RWPE2 (cell line): ENCODE measurements at regions not wholly inside any gene's neighbourhood (a gene's known extent, or its start where the extent isn't known, plus 50 kb on each side); places are given as distances from the start of the nearest gene placed in this dataset.
A peak's percentile ranks its signal among the peaks of the same experiment; 100 is the strongest.

ENCODE experiments used
- ATAC-seq: fragments of 200-7000 bp; cut with Tn5 transposase; 3 replicates; pipeline ENCODE4 v1.9.1; 2021; ENCODE audit warnings: low read depth
- DNase-seq: peaks from one replicate; pipeline ENCODE4 v3.0.0-alpha.2; 2020; ENCODE audit warnings: low spot score
- H3K27ac ChIP-seq: fragments of 450-650 bp; 2 replicates; pipeline ENCODE4 v1.5.1; 2017; ENCODE audit warnings: mild to moderate bottlenecking; ENCODE audit not compliant: poor library complexity, severe bottlenecking
- H3K27me3 ChIP-seq: fragments of 250-450 bp; sonication (Bioruptor Pico); 2 replicates; pipeline ENCODE4 v1.5.1; 2021; ENCODE audit warnings: mild to moderate bottlenecking, moderate library complexity; ENCODE audit not compliant: insufficient read depth, poor library complexity, severe bottlenecking
- H3K36me3 ChIP-seq: fragments of 250-450 bp; sonication (Bioruptor Pico); 2 replicates; pipeline ENCODE4 v1.5.1; 2020; ENCODE audit warnings: low read depth, mild to moderate bottlenecking, moderate library complexity
- H3K4me1 ChIP-seq: fragments of 250-450 bp; sonication (Bioruptor Pico); 2 replicates; pipeline ENCODE4 v1.5.1; 2021; ENCODE audit warnings: mild to moderate bottlenecking, moderate library complexity; ENCODE audit not compliant: insufficient read depth, poor library complexity, severe bottlenecking
- H3K4me3 ChIP-seq: fragments of 250-450 bp; sonication (Bioruptor Pico); 2 replicates; pipeline ENCODE4 v1.5.1; 2021; ENCODE audit warnings: mild to moderate bottlenecking, moderate library complexity; ENCODE audit not compliant: severe bottlenecking
- H3K9me3 ChIP-seq: fragments of 250-450 bp; sonication (Bioruptor Pico); 2 replicates; pipeline ENCODE4 v1.5.1; 2021; ENCODE audit warnings: mild to moderate bottlenecking, moderate library complexity; ENCODE audit not compliant: severe bottlenecking
- TF ChIP-seq, protein P1 (sequence below): fragments of 450-650 bp; IDR thresholded peaks from one replicate; pipeline ENCODE4 v1.5.1; 2017; ENCODE audit warnings: mild to moderate bottlenecking, moderate library complexity; ENCODE audit not compliant: poor library complexity, severe bottlenecking

DNA sequence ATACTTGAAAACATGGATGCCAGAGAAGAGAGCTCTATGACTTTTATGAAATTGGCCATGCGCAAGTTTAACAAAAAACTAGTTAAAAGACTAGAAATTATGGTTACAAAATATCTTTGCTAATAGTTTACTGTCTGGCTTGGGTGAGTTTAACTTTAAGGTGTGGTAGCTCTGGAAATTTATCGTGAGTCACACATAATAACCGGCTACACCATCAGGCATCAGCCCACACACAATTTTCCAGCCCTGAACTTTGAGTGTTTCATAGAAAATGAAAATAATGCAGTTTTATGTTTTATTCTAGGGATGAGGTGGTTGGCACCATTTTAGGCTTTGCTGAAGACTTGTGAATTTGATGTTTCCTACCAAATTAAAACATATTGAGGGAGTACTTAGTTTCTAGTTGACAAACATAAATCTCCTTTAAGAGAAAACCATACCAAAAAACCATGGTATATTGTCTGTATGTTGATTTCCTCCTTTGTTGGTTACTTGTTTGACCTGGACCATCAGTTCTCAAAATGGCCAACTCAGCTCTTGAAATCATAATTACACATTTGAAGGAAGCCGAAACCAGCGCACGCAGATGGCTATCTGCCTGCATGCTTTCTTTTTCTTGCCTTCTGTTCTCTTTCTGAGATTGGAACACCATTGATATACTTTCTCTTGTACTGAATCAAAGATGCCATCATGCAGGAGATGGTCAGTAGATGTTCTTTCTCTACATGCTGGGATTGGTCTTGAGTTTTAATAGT, 125.1 kb downstream of the AKAP11 start:
- H3K27me3 ChIP-seq = no peaks in the 10 kb centered on the region
- H3K4me1 ChIP-seq = peaks cover 6% of the 10 kb centered on the region
- H3K27ac ChIP-seq = no peak overlapping the region
- DNase-seq (no peak), ATAC-seq (peak; percentile 61; the same call in 1 of the 3 replicates)
- no peaks in the 10 kb centered on the region for H3K36me3 ChIP-seq
- no peak overlapping the region for H3K4me3 ChIP-seq
- H3K9me3 ChIP-seq = no peaks in the 10 kb centered on the region
- TF ChIP-seq, protein P1, sequence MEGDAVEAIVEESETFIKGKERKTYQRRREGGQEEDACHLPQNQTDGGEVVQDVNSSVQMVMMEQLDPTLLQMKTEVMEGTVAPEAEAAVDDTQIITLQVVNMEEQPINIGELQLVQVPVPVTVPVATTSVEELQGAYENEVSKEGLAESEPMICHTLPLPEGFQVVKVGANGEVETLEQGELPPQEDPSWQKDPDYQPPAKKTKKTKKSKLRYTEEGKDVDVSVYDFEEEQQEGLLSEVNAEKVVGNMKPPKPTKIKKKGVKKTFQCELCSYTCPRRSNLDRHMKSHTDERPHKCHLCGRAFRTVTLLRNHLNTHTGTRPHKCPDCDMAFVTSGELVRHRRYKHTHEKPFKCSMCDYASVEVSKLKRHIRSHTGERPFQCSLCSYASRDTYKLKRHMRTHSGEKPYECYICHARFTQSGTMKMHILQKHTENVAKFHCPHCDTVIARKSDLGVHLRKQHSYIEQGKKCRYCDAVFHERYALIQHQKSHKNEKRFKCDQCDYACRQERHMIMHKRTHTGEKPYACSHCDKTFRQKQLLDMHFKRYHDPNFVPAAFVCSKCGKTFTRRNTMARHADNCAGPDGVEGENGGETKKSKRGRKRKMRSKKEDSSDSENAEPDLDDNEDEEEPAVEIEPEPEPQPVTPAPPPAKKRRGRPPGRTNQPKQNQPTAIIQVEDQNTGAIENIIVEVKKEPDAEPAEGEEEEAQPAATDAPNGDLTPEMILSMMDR = no peak

DNA sequence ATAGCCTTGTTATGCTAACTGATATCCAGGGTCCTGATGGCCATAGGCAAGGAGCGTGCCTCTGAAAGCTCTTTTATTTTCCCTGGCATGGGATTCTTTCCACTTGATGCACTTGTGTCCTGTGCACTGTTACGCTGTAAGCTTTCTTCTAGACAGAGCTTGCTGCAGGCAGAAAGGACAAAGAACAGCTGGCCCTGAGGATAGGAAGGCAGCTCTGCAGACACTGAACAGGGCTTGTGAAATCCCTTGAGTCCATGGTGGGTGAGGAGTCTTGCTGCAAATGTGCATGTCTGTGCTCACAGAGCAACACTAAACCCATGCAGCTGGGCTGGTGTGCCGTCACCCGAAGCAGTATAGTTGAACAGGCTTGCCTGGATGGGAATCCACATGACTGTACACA, 126.6 kb downstream of the AKAP11 start:
- no peaks in the 10 kb centered on the region for H3K36me3 ChIP-seq
- no peaks in the 10 kb centered on the region for H3K27me3 ChIP-seq
- ATAC-seq (no peak), DNase-seq (no peak)
- TF ChIP-seq, protein P1 = no peak
- no peaks in the 10 kb centered on the region for H3K9me3 ChIP-seq
- H3K4me3 ChIP-seq = no peak overlapping the region
- no peak overlapping the region for H3K27ac ChIP-seq
- H3K4me1 ChIP-seq = peaks cover 6% of the 10 kb centered on the region

DNA sequence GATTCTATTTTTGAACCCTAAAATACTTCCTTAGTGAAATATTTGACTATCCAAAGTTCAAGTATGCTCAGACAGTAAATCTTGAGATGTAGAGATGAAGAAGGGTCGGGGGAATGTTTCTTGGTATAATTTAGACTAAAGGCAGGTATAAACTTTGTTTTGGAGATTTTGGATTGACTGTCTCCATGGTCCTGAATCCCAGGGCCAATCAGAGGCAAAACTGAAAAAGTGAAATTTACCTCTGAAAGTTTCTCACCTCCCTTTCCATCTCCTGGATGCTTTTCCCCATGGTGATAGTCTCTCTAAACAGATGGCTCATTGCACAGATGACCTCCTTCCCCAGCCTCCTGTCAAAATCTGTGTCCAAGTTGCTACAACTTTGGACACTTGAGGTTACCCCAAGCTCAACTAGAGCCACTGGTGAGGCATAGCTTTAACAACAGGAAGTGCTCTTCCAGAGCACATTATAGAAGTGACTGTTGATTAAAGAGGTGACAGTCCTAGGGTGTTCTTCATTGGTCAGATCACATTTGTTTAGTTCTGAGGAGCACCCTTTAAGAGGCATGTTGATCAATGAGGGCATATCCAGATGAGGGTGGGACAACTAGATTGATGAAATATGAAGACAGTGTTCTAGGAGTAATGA, 128.4 kb downstream of the AKAP11 start:
- no peaks in the 10 kb centered on the region for H3K36me3 ChIP-seq
- TF ChIP-seq, protein P1 = no peak
- no peak for DNase-seq
- peaks cover 8% of the 10 kb centered on the region for H3K4me1 ChIP-seq
- H3K27ac ChIP-seq = no peak overlapping the region
- ATAC-seq = no peak
- no peaks in the 10 kb centered on the region for H3K9me3 ChIP-seq
- no peak overlapping the region for H3K4me3 ChIP-seq
- no peaks in the 10 kb centered on the region for H3K27me3 ChIP-seq

- TF ChIP-seq, protein P1 = no peak
- H3K9me3 ChIP-seq = no peaks in the 10 kb centered on the region
- H3K27ac ChIP-seq = no peak overlapping the region
- no peak for DNase-seq
- no peak overlapping the region for H3K4me3 ChIP-seq
- H3K36me3 ChIP-seq = no peaks in the 10 kb centered on the region
- no peak for ATAC-seq
- H3K27me3 ChIP-seq = no peaks in the 10 kb centered on the region
- H3K4me1 ChIP-seq = peaks cover 17% of the 10 kb centered on the region
These were observed 129.4 kb downstream of the AKAP11 start for GRCh38 chr13:42401376-42401775.
